OCI-LY1 (cell line): ENCODE measurements at regions not wholly inside any gene's neighbourhood (a gene's known extent, or its start where the extent isn't known, plus 50 kb on each side); places are given as distances from the start of the nearest gene placed in this dataset.

Experiments used
- H2AFZ ChIP-seq: fragments of 200-600 bp; sonication (generic), shearing (Covaris generic); 2 replicates; pipeline ENCODE4 v1.6.0; 2014; ENCODE audit warnings: antibody characterized with exemption, mild to moderate bottlenecking, low read length
- H3F3A ChIP-seq: fragments of 200-600 bp; sonication (generic), shearing (Covaris generic); 2 replicates; pipeline ENCODE4 v1.6.0; 2014; ENCODE audit warnings: mild to moderate bottlenecking, antibody characterized with exemption, low read length, moderate library complexity; ENCODE audit not compliant: insufficient read depth
- H3K27ac ChIP-seq: fragments of 200-600 bp; sonication (generic); 2 replicates; pipeline ENCODE4 v1.5.1; 2014; ENCODE audit warnings: low read length, mixed run types, mild to moderate bottlenecking, low read depth; ENCODE audit not compliant: poor library complexity, severe bottlenecking
- H3K27me3 ChIP-seq: fragments of 200-600 bp; sonication (generic); 2 replicates; pipeline ENCODE4 v1.6.0; 2014; ENCODE audit warnings: antibody characterized with exemption, mild to moderate bottlenecking, low read length, moderate library complexity; ENCODE audit not compliant: insufficient read depth
- H3K36me3 ChIP-seq: fragments of 200-600 bp; sonication (generic); 2 replicates; pipeline ENCODE4 v1.6.1; 2014; ENCODE audit warnings: mild to moderate bottlenecking, antibody characterized with exemption, low read length, moderate library complexity, mixed read lengths; ENCODE audit not compliant: insufficient read depth
- H3K4me1 ChIP-seq: fragments of 200-600 bp; sonication (generic); 2 replicates; pipeline ENCODE4 v1.5.1; 2014; ENCODE audit warnings: mild to moderate bottlenecking, low read length, moderate library complexity; ENCODE audit not compliant: insufficient read depth, severe bottlenecking
- H3K4me2 ChIP-seq: fragments of 200-600 bp; sonication (generic), shearing (Covaris generic); 2 replicates; pipeline ENCODE4 v1.6.1; 2014; ENCODE audit warnings: low read length
- H3K4me3 ChIP-seq: fragments of 200-600 bp; sonication (generic); 2 replicates; pipeline ENCODE4 v1.5.1; 2014; ENCODE audit warnings: low read length, low read depth, mild to moderate bottlenecking, mixed read lengths; ENCODE audit not compliant: poor library complexity, severe bottlenecking
- H3K79me2 ChIP-seq: fragments of 200-600 bp; shearing (Covaris generic); 2 replicates; pipeline ENCODE4 v1.6.1; 2016; ENCODE audit warnings: mixed run types, low read length, mixed read lengths; ENCODE audit not compliant: insufficient read depth
- H3K9ac ChIP-seq: fragments of 200-600 bp; sonication (generic), shearing (Covaris generic); 2 replicates; pipeline ENCODE4 v1.6.1; 2014; ENCODE audit warnings: mild to moderate bottlenecking, low read length, mixed read lengths
- H3K9me2 ChIP-seq: fragments of 200-600 bp; sonication (generic), shearing (Covaris generic); 2 replicates; pipeline ENCODE4 v1.6.1; 2014; ENCODE audit warnings: low read depth, mild to moderate bottlenecking, low read length, mixed read lengths
- H3K9me3 ChIP-seq: fragments of 200-600 bp; shearing (Covaris generic); 2 replicates; pipeline ENCODE4 v1.6.1; 2014; ENCODE audit warnings: low read length, mixed read lengths
- H4K20me1 ChIP-seq: fragments of 200-600 bp; sonication (generic), shearing (Covaris generic); 2 replicates; pipeline ENCODE4 v1.6.0; 2016; ENCODE audit warnings: mild to moderate bottlenecking, low read length; ENCODE audit not compliant: insufficient read depth
- EZH2 ChIP-seq: fragments of 200-600 bp; sonication (generic), shearing (Covaris generic); IDR thresholded peaks from 2 replicates; pipeline ENCODE4 v1.8.0; 2017; ENCODE audit warnings: borderline replicate concordance, mixed run types, mild to moderate bottlenecking, antibody characterized with exemption, low read length, moderate library complexity, mixed read lengths
- TF ChIP-seq, protein P1 (sequence below): fragments of 200-600 bp; sonication (generic), shearing (Covaris generic); IDR thresholded peaks from 2 replicates; pipeline ENCODE4 v1.5.1; 2017; ENCODE audit warnings: mild to moderate bottlenecking, antibody characterized with exemption, low read length, moderate library complexity, mixed read lengths

- Histone ChIP-seq H3K27me3 (no peaks in the 10 kb centered on the region), H3K79me2 (no peaks in the 10 kb centered on the region), H3K4me3 (no peak overlapping the region), H3K36me3 (no peaks in the 10 kb centered on the region), H3K9me3 (no peaks in the 10 kb centered on the region), H3K9ac (no peak overlapping the region), H4K20me1 (no peaks in the 10 kb centered on the region), H2AFZ (no peak overlapping the region), H3K4me1 (no peaks in the 10 kb centered on the region), H3K4me2 (no peak overlapping the region), H3K9me2 (no peaks in the 10 kb centered on the region), H3F3A (no peaks in the 10 kb centered on the region), H3K27ac (no peak overlapping the region)
- no peak for TF ChIP-seq EZH2
- TF ChIP-seq, protein P1, sequence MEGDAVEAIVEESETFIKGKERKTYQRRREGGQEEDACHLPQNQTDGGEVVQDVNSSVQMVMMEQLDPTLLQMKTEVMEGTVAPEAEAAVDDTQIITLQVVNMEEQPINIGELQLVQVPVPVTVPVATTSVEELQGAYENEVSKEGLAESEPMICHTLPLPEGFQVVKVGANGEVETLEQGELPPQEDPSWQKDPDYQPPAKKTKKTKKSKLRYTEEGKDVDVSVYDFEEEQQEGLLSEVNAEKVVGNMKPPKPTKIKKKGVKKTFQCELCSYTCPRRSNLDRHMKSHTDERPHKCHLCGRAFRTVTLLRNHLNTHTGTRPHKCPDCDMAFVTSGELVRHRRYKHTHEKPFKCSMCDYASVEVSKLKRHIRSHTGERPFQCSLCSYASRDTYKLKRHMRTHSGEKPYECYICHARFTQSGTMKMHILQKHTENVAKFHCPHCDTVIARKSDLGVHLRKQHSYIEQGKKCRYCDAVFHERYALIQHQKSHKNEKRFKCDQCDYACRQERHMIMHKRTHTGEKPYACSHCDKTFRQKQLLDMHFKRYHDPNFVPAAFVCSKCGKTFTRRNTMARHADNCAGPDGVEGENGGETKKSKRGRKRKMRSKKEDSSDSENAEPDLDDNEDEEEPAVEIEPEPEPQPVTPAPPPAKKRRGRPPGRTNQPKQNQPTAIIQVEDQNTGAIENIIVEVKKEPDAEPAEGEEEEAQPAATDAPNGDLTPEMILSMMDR: peak; percentile 68
Observed at GRCh38 chr4:77308843-77309242, 151.8 kb downstream of the CCNG2 start.

DNA sequence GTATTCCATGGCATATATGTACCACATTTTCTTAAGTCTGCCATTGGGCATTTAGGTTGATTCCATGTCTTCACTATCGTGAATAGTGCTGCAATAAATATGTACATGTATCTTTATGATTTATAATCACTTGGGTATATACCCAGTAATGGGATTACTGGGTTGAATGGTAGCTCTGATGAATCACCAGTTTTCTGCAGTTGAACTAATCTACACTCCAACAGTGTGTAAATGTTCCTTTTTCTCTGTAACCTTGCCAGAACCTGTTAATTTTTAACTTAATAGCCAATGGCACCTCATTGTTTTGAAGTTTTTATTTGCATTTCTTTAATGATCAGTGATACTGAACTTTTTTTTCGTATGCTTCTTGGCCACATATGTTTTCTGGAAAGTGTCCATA, 152.5 kb downstream of the CCNG2 start:
- Histone ChIP-seq H4K20me1 (no peaks in the 10 kb centered on the region), H2AFZ (no peak overlapping the region), H3F3A (no peaks in the 10 kb centered on the region), H3K27me3 (no peaks in the 10 kb centered on the region), H3K79me2 (no peaks in the 10 kb centered on the region), H3K4me3 (no peak overlapping the region), H3K4me1 (no peaks in the 10 kb centered on the region), H3K9me3 (no peaks in the 10 kb centered on the region), H3K36me3 (no peaks in the 10 kb centered on the region), H3K9me2 (no peaks in the 10 kb centered on the region), H3K9ac (no peak overlapping the region), H3K4me2 (no peak overlapping the region), H3K27ac (no peak overlapping the region)
- TF ChIP-seq, protein P1: no peak
- TF ChIP-seq EZH2: no peak

GRCh38 chr4:77310931-77311330, 153.9 kb downstream of the CCNG2 start:
- Histone ChIP-seq H3K9me3 (no peaks in the 10 kb centered on the region), H3K9ac (no peak overlapping the region), H3K79me2 (no peaks in the 10 kb centered on the region), H3F3A (no peaks in the 10 kb centered on the region), H4K20me1 (no peaks in the 10 kb centered on the region), H3K36me3 (no peaks in the 10 kb centered on the region), H3K27ac (no peak overlapping the region), H3K4me2 (no peak overlapping the region), H3K4me1 (no peaks in the 10 kb centered on the region), H3K9me2 (no peaks in the 10 kb centered on the region), H2AFZ (no peak overlapping the region), H3K4me3 (no peak overlapping the region), H3K27me3 (no peaks in the 10 kb centered on the region)
- no peak for TF ChIP-seq EZH2
- TF ChIP-seq, protein P1: no peak
